Natural killer cell (primary cell): ENCODE measurements at regions not wholly inside any gene's neighbourhood (a gene's known extent, or its start where the extent isn't known, plus 50 kb on each side); places are given as distances from the start of the nearest gene placed in this dataset.

Source experiments
- ATAC-seq, 3 donors: fragments of 150-1000 bp in 2 of 3; fragments of 200-7000 bp in 1 of 3; cut with Tn5 transposase; 1 replicate in 1 of 3; 2 replicates in 2 of 3; pipeline ENCODE4 v1.10.0; 2021; ENCODE audit warnings: mild to moderate bottlenecking in 2 of 3, moderate library complexity in 2 of 3
- DNase-seq, 2 donors: peaks; one replicate each; pipeline versions ENCODE4 v3.0.0 to v3.0.0-alpha.2; 2013 to 2021; ENCODE audit warnings: mixed read lengths in 1 of 2
- H3K27ac ChIP-seq: one replicate; pipeline ENCODE4 v1.5.1; 2013; ENCODE audit warnings: mild to moderate bottlenecking, low read length
- H3K27me3 ChIP-seq: one replicate; pipeline ENCODE4 v1.6.1; 2013; ENCODE audit warnings: low read length; ENCODE audit not compliant: control insufficient read depth, insufficient read depth
- H3K36me3 ChIP-seq: one replicate; pipeline ENCODE4 v1.6.1; 2013; ENCODE audit warnings: low read length; ENCODE audit not compliant: control insufficient read depth, insufficient read depth
- H3K4me1 ChIP-seq: one replicate; pipeline ENCODE4 v1.6.1; 2013; ENCODE audit warnings: low read length; ENCODE audit not compliant: control insufficient read depth, insufficient read depth
- H3K4me3 ChIP-seq: one replicate; pipeline ENCODE4 v1.5.1; 2013; ENCODE audit warnings: low read length
- H3K9me3 ChIP-seq: one replicate; pipeline ENCODE4 v1.6.1; 2013; ENCODE audit warnings: low read length; ENCODE audit not compliant: control insufficient read depth, insufficient read depth
- H3K27ac Mint-ChIP-seq, 2 donors: one replicate each; pipeline ENCODE4 v1.8.0; 2022; ENCODE audit warnings: mild to moderate bottlenecking in 2 of 2, mixed read lengths in 2 of 2, moderate library complexity in 1 of 2
- H3K27me3 Mint-ChIP-seq, 2 donors: one replicate each; pipeline ENCODE4 v1.8.0; 2022; ENCODE audit warnings: low read depth in 2 of 2, mixed read lengths in 2 of 2
- H3K36me3 Mint-ChIP-seq: one replicate; pipeline ENCODE4 v1.8.0; 2022; ENCODE audit warnings: mixed read lengths
- H3K4me1 Mint-ChIP-seq, 2 donors: one replicate each; pipeline ENCODE4 v1.8.0; 2022; ENCODE audit warnings: mixed read lengths in 2 of 2
- H3K4me3 Mint-ChIP-seq: one replicate; pipeline ENCODE4 v1.8.0; 2022; ENCODE audit warnings: mild to moderate bottlenecking, moderate library complexity, mixed read lengths
- H3K9me3 Mint-ChIP-seq, 2 donors: one replicate each; pipeline ENCODE4 v1.8.0; 2022; ENCODE audit warnings: mixed read lengths in 2 of 2
- CTCF ChIP-seq: fragments of 200-600 bp; IDR thresholded peaks from one replicate; pipeline ENCODE4 v1.8.0; 2022; ENCODE audit warnings: antibody characterized with exemption
- WGBS: methylation state at CpG from one replicate; pipeline ENCODE4 v1.1.7; 2013; ENCODE audit warnings: missing lambda C conversion rate; ENCODE audit not compliant: insufficient coverage; 5-methylcytosine and 5-hydroxymethylcytosine counted together
- intact Hi-C: fragments of 100-400 bp; cut with micrococcal nuclease; formaldehyde crosslinking; loops from one replicate; pipeline ENCODE4 v1.14.2; 2022

- Mint-ChIP-seq H3K9me3 (peaks cover 20 to 21% of the 10 kb centered on the region in 2 donors), H3K4me3 (no peak overlapping the region), H3K27me3 (no peaks in the 10 kb centered on the region), H3K36me3 (no peaks in the 10 kb centered on the region), H3K4me1 (no peaks in the 10 kb centered on the region), H3K27ac (no peak overlapping the region)
- Histone ChIP-seq H3K36me3 (no peaks in the 10 kb centered on the region), H3K4me1 (no peaks in the 10 kb centered on the region), H3K9me3 (no peaks in the 10 kb centered on the region), H3K27ac (no peak overlapping the region), H3K27me3 (no peaks in the 10 kb centered on the region), H3K4me3 (no peak overlapping the region)
- DNase-seq: no peak
- WGBS: 33% methylated on average over 1 of the region's 1 CpG
- intact Hi-C loops: no loop called here
- ATAC-seq: no peak
- TF ChIP-seq CTCF: no peak
These were observed 370.3 kb upstream of the ADGRL2 start for GRCh38 chr1:81430236-81430938.

GRCh38 chr1:81428998-81429397 lies 371.7 kb upstream of the ADGRL2 start:
- Histone ChIP-seq H3K27ac (no peak overlapping the region), H3K9me3 (no peaks in the 10 kb centered on the region), H3K4me1 (no peaks in the 10 kb centered on the region), H3K4me3 (no peak overlapping the region), H3K27me3 (no peaks in the 10 kb centered on the region), H3K36me3 (no peaks in the 10 kb centered on the region)
- H3K27me3 Mint-ChIP-seq: no peaks in the 10 kb centered on the region
- intact Hi-C loops: no loop called here
- DNase-seq (no peak), ATAC-seq (no peak)
- no peak for TF ChIP-seq CTCF
- 89% methylated on average over 1 of the region's 1 CpG for WGBS
- no peaks in the 10 kb centered on the region for H3K4me1 Mint-ChIP-seq
- H3K9me3 Mint-ChIP-seq: peaks cover 18 to 19% of the 10 kb centered on the region in 2 donors
- no peak overlapping the region for H3K4me3 Mint-ChIP-seq
- H3K27ac Mint-ChIP-seq: no peak overlapping the region
- H3K36me3 Mint-ChIP-seq: no peaks in the 10 kb centered on the region

- Histone ChIP-seq H3K4me1 (no peaks in the 10 kb centered on the region), H3K9me3 (no peaks in the 10 kb centered on the region), H3K27me3 (no peaks in the 10 kb centered on the region), H3K27ac (no peak overlapping the region), H3K36me3 (no peaks in the 10 kb centered on the region), H3K4me3 (no peak overlapping the region)
- 67% methylated on average over 1 of the region's 2 CpGs for WGBS
- Mint-ChIP-seq H3K4me1 (no peaks in the 10 kb centered on the region), H3K27me3 (no peaks in the 10 kb centered on the region), H3K4me3 (no peak overlapping the region), H3K9me3 (peaks cover 19 to 20% of the 10 kb centered on the region in 2 donors), H3K36me3 (no peaks in the 10 kb centered on the region), H3K27ac (no peak overlapping the region)
- DNase-seq (no peak), ATAC-seq (no peak)
- intact Hi-C loops: no loop called here
- no peak for TF ChIP-seq CTCF
These were observed 375.9 kb upstream of the ADGRL2 start for GRCh38 chr1:81424816-81425215.

- DNase-seq: no peak
- no peak overlapping the region for H3K4me3 ChIP-seq
- no peaks in the 10 kb centered on the region for H3K36me3 ChIP-seq
- intact Hi-C loops: no loop called here
- TF ChIP-seq CTCF: no peak
- H3K4me1 ChIP-seq: no peaks in the 10 kb centered on the region
- Mint-ChIP-seq H3K36me3 (no peaks in the 10 kb centered on the region), H3K27ac (no peak overlapping the region), H3K4me3 (no peak overlapping the region), H3K4me1 (no peaks in the 10 kb centered on the region), H3K9me3 (peaks cover 16 to 17% of the 10 kb centered on the region in 2 donors), H3K27me3 (no peaks in the 10 kb centered on the region)
- no peaks in the 10 kb centered on the region for H3K27me3 ChIP-seq
- 88% methylated on average over 5 of the region's 5 CpGs for WGBS
- H3K9me3 ChIP-seq: no peaks in the 10 kb centered on the region
- no peak overlapping the region for H3K27ac ChIP-seq
- ATAC-seq: no peak
These were observed 376.7 kb upstream of the ADGRL2 start for GRCh38 chr1:81424061-81424460.
